ENCODE measurements at regions not wholly inside any gene's neighbourhood (a gene's known extent, or its start where the extent isn't known, plus 50 kb on each side); places are given as distances from the start of the nearest gene placed in this dataset.
"Not testable (repeated sequence)": the region's sequence is repeated elsewhere in the genome, so short reads cannot be mapped to it uniquely, and the experiment has no call there.

- not testable (repeated sequence) for DNase-seq (ENCODE audit: low read depth)
Observed at GRCh38 chrY:17511984-17512383, 368.0 kb downstream of the CDY2B start.

GRCh38 chrY:17511476-17511875, 368.5 kb downstream of the CDY2B start:
- DNase-seq (ENCODE audit: low read depth): not testable (repeated sequence)

GRCh38 chrY:17505834-17506233, 374.2 kb downstream of the CDY2B start:
- not testable (repeated sequence) for DNase-seq (ENCODE audit: low read depth)

GRCh38 chrY:17484763-17485162, 395.3 kb downstream of the CDY2B start:
- not testable (repeated sequence) for DNase-seq (ENCODE audit: low read depth)

DNA sequence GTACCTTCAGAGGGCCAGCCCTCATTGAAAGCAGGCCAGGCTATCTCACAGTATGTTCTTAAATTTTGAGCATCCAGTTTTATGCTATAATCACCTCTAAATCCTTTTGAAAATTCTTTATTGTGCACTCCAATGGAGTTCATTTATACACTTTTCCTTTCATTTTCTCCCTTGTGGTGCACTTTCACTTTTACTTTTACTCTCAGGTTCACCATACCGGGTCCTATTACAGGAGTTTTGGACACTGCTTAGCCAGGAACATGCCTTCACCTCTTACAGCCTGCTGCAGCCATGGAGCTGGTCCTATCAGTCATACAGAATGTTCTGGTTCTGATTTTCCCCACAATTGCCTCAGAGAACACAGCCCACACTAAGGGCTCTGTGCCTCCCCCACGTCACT, 395.9 kb downstream of the CDY2B start:
- DNase-seq (ENCODE audit: low read depth): not testable (repeated sequence)

DNA sequence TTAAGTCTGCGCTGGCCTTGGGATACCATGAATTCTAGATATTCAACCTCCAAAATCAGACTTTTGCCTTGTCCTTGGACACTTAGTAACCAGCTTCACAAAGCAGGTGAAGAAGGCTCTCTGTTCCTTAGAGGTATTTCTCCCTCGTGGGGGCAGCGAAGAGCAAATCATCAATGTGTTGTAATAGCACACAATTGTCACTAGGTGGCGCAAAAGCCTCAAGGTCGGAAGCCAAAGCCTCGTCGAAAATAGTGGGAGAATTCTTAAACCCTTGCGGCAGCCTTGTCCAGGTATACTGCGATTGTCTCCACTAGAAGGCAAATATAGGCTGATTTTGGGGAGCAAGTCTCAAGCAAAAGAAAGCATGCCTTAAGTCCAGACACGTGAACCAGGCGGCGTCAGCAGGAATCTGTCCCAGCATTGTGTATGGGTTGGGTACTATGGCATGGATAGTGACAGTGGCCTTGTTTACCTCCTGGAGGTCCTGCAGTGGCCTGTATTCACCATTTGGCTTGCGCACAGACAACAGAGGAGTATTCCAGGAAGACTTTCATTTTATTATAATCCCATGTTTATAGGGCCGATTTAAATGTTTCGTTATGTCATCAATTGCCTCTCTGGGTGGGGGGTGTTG, 398.5 kb downstream of the CDY2B start:
- DNase-seq (ENCODE audit: low read depth): not testable (repeated sequence)

GRCh38 chrY:17472068-17472467, 408.0 kb downstream of the CDY2B start:
- not testable (repeated sequence) for DNase-seq (ENCODE audit: low read depth)

DNA sequence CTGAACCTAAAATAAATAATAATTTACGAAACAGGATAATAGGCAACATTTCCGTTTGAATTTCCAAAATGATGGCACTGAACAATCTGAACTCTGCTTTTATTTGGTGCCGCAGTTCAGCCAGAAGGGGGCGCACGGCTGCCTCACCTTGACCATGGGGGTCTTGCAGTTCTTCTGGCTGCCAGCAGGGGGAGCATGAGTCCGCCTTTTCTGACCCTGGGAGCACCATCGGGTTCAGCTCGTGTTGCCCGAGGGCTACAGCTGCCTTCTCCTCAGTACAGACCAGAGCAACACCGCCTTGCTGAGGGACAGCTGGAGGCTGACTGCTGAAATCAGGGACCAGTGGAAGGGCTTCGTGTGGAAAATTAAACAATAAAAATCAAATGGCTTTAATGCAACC, 420.3 kb downstream of the CDY2B start:
- DNase-seq (ENCODE audit: low read depth): not testable (repeated sequence)

- DNase-seq (ENCODE audit: low read depth): peak; percentile 24
Observed at GRCh38 chrY:17430570-17431166, 449.4 kb downstream of the CDY2B start.

DNA sequence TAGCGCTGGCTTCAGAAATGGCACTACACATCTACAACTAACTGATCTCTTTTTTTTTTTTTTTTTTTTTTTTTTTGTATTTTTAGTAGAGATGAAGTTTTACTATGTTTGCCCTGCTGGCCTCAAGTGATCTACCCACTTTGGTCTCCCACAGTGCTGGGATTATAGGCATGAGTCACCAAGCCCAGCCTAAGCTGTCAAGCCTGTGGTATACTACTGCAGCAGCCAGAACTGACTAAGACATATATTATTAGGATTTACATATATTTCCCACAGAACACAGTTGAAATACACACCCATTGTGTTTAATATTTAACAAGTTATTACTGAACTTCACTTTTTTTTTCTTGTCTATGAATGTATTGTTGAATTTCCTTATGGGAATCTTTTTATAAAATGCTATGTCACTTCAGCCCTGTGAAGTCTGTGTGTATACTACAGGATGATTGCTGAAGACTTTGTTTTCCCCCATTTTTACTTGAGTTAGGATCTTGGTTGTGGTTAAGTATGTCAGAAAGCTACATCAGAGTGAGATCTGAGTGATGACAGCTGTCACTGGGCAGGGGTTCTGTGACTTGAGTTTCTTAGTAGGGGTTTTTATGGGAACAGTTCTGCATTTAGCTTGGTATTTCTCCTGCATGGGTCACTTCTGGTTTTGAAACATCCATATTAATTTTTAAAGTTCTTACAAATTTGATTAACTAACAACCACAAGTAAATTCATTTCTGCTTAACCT, 481.5 kb downstream of the CDY2B start:
- no peak for DNase-seq (ENCODE audit: low read depth)

GRCh38 chrY:17397659-17398058, 482.4 kb downstream of the CDY2B start:
- DNase-seq (ENCODE audit: low read depth): no peak

DNA sequence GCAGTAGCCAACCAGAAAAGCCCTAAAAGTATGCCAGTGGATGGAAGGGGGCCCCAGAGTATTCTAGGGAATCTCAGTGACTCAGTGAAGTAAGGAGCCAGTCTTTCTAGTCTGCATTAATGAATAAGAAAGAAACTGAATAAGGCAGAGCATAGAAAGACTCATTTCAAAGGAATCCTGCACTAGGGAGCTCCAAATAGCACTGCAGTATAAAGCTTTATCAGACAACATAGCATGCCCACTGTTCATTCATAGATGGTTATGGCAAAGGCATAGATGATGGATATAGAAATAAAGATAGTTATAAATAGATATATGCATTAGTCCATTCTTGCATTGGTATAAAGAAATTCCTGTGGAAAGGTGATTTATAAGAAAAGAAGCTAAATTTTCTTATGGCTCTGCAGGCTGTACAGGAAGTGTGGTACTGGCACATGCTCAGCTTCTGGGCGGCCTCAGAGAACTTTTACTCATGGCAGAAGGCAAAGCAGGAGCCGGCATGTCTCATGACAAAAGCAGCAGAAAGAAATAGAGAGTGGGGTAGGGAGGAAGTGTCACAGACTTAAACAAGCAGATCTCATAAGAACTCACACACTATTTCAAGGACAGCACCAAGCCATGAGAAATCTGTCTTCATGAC, 498.5 kb downstream of the CDY2B start:
- no peak for DNase-seq (ENCODE audit: low read depth)

GRCh38 chrY:17378326-17378725, 501.7 kb downstream of the CDY2B start:
- no peak for DNase-seq (ENCODE audit: low read depth)

DNA sequence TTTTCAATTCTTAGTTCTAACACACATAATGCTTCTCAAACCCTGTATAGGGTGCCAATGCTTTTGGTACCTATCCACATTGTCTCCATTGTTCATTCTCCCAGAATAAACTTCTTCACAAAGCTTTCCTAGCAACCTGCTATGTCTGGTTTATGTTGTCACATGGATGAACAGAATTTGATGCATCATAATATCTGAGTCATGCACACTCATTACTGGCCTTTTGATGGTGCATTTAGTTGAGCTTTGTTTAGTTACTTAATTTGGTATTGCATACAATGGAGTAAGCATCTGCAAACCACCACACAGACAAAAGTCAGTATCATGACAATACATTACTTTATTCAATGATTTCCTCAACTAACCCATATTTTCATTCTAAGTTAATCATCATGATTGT, 511.6 kb downstream of the CDY2B start:
- no peak for DNase-seq (ENCODE audit: low read depth)

DNA sequence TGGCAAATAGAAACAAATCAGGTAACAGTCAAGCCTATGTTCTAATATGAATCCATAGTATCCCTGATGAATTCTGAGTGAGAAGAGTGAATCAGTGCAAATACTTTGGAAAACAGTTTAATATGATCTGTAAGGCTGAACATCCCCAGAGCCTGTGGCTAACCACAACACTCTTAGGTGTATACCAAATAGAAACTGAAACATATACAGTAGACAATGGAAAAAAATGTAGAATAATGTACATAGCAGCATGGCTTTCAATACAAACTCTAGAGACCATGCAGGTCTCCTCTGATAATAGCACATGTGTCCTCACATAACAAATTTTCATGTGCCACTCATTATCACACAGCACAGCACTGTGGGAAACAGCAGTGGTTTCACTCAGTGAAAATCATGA, 513.6 kb downstream of the CDY2B start:
- DNase-seq (ENCODE audit: low read depth): no peak

GRCh38 chrY:17339028-17339427, 541.0 kb downstream of the CDY2B start:
- DNase-seq (ENCODE audit: low read depth): no peak

DNA sequence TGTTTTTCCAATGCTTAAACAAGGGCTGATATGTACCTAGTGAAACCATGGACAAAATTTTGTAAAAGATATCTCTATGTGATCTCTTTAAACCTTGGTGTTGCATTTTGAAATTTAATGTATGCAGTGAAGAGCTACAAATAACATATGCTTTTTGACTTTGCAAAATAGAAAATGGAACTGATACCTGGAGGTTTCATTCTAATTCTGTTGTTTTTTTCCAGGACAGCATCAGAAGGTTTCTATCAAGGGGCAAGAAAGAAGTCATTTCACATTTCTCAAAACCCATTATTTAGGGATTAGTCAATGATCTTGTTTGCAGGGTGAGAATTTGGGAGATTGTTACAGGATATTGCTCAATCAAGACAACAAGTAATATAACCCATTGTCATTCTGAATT, 549.3 kb downstream of the CDY2B start:
- DNase-seq (ENCODE audit: low read depth): no peak

- DNase-seq (ENCODE audit: low read depth): no peak
Observed at GRCh38 chrY:17319916-17320315, 560.1 kb downstream of the CDY2B start.

GRCh38 chrY:17318631-17319030, 561.4 kb downstream of the CDY2B start:
- DNase-seq (ENCODE audit: low read depth): no peak

DNA sequence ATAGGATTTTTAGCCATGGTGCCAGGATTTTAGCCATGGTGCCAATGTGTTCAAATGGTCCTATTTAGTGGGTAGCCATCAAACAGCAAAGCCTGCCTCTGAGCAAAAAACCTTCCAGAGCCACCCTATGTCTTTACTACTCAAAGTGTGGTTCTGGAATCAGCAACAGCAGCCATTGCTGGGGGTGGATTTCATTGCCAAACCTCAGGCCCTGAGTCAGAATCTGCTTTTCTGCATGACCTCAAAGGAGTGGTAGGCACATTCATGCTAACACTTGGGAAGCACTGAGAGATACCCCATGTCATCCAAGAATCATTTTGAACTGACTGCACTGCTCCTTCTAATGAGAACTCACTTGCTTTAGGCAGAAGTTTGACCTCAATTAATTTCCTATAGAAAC, 603.0 kb downstream of the CDY2B start:
- DNase-seq (ENCODE audit: low read depth): no peak

- DNase-seq (ENCODE audit: low read depth): no peak
Observed at GRCh38 chrY:17259497-17259896, 620.5 kb downstream of the CDY2B start.

DNA sequence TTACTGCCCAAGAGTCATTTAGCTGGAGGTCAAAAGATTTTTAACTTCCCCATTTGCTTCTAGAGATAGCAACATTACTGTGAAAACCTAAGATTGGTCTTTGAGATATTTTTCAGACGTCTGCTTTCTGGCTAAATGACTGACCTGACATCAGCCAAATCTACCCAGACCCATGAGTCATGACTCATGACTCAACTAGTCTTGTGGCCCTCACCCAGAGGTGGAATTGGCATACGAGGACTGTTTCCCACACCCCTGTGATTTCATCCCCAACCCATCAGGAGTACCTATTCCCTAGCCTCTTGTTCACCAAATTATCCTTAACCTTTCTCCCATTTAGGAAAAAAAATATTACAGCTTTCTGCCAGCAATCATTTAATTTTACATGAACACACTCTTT, 641.6 kb downstream of the CDY2B start:
- DNase-seq (ENCODE audit: low read depth): no peak
